ENCODE measurements at regions not wholly inside any gene's neighbourhood (a gene's known extent, or its start where the extent isn't known, plus 50 kb on each side); places are given as distances from the start of the nearest gene placed in this dataset.
A peak's percentile ranks its signal among the peaks of the same experiment; 100 is the strongest.

DNA sequence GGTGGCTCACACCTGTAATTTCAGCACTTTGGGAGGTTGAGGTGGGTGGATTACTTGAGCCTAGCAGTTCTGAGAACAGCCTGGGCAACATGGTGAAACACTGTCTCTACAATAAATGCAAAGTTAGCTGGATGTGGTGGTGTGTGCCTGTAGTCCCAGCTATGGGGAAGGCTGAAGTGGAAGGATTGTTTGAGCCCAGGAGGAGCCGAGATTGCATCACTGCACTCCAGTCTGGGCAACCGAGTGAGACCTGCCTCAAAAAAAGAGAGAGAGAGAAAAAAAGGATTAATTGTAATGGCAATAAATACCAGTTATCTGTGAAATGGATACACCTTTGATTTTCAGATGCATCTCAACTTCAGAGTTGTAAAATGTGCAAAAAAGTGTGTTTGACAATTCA lies 58.8 kb downstream of the SPRY1 start:
- DNase-seq, result no peak

DNA sequence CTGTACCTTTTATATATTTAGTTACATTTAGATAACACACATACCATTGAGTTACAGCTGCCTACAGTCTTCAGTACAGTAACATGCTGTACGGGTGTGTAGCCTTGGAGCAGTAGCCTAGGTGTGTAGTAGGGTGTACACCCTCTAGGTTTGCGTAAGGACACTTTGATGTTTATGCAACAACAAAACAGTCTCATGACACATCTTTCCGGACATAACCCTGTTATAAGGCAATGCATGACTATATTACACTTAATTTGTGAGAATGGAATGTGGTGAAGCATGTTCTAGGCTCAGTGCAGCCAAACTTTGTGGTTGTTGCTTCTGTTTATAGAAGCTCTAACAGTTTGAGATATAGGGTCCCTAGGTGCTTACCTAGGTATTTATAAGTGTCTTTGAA lies 65.4 kb downstream of the SPRY1 start:
- no peak for DNase-seq

DNA sequence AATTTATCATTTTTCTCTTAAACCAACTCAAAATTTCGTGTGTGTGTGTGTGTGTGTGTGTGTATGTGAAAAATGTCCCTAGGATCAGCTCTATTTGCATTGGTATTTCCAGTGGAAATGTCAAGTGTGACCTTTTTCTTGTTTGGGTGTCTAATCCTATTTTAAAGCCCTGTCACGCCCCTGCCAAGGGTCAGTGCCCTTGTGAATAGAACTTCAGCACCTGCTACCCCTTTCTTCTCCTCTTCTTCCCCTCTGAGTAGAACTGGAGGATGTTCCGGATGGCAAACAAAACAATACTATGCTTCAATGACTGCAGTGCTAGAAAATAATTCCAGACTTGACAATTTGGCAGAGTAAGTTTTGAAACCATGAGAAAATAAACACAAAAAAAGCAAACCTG lies 67.3 kb downstream of the SPRY1 start:
- no peak for DNase-seq

DNA sequence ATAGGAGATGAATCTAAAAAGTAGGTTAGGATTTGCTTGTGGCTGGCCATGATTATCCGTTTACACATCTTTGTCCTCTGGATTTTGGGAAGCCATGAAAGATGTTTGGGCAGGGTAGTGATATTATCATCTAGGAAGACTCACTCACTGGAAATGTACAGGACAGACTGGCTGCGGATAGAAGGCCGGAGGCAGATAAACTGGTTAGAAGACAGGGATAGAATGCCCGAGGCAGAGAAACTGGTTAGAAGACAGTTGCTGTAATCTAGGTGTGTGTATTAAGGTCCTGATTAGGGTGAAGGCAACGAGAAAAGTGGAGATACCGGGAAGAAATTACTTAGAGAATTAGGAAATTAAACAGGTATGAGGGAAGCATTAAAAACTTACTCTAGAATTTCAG lies 68.8 kb downstream of the SPRY1 start:
- no peak for DNase-seq

DNA sequence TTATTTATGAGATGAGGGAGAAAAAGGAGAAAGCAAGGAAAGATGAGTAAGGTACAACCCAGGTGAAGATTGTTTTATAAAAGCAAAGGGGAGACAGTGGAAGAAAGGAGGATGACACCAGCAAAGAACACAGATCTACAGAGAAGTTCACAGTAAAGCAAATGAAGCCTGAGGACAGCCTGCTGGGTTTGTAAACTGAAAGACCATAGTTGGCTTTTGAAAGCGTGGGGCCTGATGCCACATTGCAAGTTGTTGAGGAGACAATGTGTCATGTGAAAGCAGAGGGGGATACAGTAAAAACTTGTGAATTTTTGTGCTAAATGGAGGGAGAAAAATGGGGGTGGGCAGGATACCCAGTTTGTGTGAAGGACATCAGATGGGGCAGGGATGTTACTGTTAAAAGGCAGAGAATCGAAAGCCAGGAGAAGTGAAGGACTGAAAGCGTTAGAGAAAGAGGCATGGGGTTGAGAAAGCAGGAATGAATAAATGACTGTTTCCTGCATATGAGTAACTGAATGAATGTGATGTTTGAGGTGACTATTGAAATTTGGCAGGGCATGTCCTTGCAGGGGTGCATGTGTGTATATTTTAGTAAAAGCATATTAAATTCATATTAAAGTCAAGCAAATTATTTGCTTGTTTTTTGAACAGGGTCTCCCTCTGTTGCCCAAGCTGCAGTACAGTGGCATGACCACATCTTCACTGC lies 69.6 kb downstream of the SPRY1 start:
- no peak for DNase-seq

DNA sequence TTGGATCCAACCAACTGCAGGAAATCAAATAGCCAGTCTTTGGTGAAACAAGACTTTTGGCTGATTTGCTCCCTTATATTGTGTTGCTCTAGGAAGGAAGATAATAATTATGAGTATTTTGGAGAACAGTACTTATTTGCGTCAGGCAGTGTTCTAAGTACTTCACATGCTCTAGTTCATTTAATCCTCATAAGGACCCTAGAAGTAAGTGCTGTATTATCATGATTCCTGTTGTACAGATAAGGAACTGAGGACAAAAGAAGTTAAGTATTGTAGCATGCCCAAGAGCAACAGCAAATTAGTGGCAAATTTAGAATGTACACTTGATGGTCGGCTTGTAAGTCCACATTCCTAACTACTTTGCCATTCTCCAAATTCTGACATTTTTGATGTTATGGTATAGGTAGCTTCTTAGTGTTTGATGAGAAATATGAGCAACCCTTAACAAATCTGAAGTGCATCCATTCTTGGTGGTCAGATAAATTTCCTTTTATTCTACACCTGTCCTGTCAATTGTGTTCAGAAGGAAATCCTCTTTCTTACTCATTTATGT lies 72.0 kb downstream of the SPRY1 start:
- DNase-seq, result no peak

DNA sequence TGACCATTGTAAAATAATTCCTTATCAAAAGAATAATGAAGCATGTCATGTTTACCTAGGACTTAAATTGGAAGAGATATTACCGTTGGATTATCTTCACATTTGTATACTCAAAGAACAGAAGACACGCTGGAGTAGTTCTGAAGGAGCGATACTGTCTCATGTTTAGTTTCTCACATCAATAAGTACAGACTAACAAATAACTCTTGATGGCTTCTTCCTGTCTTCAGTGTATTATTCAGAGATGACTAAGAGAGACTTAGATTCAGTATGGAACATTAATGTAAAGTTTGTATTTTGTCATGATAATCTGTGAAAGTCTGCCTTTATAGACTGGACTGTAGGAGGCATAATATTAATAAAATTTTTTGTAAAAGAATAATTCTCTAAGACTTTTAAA lies 72.7 kb downstream of the SPRY1 start:
- no peak for DNase-seq

DNA sequence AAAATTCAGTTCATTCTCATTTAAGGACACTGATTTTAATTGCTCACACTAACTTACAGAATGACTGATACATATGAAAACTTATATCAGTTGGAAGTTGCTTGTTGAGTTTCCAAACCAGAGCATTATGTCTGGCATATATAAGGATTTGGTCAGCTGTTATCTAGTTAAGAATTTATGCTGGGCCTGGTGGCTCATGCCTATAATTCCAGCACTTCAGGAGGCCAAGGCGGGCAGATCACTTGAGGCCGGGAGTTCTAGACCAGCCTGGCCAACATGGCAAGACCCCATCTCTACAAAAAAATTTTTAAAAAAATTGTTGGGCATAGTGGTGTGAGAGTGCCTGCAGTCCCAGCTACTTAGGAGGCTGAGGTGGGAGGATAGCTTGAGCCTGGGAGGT lies 73.1 kb downstream of the SPRY1 start:
- no peak for DNase-seq

DNA sequence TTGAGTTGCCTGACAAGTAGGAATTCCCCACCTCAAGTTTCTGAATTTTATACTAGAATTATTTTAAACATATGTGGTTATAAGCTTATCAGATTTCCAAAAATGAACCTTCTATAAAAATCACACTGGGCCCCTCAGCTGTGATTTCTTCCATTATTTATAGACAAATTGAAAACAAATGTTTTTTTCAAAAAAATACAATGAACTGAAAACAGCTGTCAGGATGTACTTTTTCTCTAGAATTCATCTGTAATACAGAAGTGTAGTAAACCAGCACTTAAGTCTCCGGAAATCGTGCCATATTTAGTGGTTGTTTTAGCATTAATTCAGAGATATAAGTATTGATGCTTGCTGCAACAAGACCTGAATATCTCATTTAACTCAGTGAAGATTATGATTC lies 74.0 kb downstream of the SPRY1 start:
- no peak for DNase-seq

DNA sequence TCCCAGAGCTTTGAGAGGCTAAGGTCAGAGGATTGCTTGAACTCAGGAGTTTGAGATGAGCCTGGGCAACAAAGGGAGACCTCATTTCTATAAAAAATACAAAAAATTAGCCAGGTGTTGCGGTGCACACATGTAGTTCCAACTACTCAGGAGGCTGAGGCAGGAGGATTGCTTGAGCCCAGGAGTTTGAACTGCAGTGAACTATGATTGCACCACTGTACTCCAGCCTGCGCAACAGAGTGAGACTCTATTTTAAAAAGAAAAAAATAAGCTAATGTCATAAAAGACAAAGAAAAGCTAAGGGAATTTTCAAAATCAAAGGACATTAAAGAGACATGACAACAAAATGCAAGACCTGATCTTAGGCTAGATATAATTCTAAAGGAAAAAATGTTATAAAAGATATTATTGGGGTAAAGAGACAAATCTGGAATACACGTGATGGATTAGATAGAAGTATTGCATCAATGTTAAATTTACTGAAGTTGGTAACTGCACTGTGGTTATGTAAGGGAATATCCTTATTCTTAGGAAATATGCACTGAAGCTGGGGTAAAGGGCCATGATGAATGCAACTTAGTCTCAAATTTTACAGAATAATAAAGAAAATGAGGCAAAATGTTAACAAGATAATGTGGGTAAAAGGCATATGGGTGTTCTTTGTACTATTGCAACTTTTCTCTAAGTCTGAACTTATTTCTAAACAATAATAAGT lies 75.2 kb downstream of the SPRY1 start:
- no peak for DNase-seq

DNA sequence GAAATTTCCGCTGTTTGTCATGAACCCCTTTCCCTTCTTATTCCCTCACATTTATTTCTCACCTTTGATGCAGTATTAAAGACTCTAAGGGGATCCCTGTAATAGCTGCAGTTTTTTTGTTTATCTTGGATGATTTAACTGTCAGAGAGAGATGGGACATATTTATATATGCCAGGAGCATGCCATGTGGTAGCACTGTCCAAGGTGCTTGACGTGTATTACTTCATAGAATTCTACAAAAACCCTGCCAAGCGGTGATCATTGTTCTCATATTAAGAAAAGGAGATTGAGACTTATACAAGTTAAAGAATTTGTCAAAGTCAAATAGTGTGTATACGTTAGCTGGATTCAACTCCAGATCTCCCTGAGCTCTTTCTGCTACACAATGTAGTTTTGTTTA lies 78.2 kb downstream of the SPRY1 start:
- no peak for DNase-seq

DNA sequence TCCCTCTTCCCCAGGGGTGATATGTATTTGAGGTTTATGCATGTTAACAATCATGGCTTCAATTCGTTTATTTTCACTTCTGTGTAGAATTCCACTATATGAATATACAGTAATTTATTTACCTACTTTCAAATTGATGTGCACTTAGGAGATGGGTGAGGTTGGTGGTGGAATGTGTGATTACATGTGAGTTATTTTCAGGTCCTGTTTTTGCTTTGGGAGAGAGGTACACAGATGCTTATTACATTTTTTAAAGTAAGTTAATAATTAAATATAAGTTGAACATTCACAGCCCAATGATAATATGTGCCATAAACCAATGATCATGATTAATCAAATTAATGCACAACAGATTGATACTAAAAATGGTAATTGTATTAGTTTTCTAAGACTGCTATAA lies 79.5 kb downstream of the SPRY1 start:
- DNase-seq, result no peak

DNA sequence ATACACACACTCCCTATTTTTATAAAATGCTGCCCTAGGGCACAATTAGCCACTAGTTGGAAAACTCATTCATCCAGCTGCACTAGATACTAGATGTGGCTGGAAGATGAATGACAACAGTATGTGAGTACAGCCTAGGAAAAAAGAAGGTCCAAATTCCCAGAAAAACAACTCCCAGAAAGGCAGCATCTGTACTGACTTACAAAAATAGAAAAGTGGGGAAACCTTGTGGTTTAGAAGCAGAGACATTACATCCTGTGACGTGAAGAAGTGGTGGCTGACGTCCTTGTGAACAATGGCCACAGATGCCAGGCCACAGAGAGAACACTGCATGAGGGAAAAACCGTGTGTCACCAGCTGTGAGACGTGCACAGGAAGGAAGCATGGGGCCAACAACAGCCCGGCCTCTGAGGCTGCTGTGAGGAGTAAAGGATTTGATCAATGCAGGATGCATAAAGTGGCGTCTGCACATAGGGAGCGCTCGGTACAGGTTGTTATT lies 81.2 kb downstream of the SPRY1 start:
- DNase-seq, result peak; percentile 40

DNA sequence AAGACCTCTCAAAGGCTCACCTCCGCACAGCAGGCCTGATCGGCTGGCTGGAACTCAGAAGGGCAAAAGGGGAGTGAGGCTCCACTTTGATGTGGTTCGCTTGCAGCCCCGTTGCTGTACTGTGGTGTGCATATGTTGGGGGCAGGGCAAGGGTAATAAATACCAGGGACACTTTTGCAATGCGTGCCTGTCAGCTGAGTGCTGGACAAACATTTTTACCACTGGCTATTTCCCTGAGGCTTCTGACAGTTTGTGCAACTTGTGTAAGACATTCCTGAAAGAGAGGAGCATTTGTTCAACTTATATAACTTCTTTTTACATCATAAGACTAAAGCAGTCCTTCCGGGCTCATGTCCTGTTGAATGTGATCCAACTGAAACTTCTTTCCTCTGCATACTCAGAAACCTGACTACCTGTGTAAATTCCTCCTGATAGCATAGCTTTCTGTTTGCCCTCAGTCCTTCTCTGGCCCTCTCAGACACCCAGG lies 82.3 kb downstream of the SPRY1 start:
- no peak for DNase-seq

DNA sequence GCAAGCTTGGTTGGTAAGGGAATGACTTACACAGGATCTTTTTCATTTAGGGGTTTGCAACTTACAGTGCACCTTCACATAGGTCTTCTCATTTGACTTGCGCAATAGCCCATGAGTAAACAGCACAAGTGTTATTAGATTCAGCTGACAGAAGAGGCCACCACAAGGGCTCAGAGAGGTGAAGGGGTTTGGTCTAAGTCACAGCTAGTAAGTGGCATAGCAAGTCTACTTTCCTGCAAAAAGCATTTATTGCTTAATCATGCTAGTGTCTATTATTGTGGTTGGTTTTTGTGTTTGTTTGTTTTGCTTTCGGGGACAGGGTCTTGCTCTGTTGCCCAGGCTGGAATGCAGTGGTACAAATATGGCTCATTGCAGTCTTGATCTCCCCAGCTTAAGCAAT lies 83.3 kb downstream of the SPRY1 start:
- DNase-seq, result no peak

DNA sequence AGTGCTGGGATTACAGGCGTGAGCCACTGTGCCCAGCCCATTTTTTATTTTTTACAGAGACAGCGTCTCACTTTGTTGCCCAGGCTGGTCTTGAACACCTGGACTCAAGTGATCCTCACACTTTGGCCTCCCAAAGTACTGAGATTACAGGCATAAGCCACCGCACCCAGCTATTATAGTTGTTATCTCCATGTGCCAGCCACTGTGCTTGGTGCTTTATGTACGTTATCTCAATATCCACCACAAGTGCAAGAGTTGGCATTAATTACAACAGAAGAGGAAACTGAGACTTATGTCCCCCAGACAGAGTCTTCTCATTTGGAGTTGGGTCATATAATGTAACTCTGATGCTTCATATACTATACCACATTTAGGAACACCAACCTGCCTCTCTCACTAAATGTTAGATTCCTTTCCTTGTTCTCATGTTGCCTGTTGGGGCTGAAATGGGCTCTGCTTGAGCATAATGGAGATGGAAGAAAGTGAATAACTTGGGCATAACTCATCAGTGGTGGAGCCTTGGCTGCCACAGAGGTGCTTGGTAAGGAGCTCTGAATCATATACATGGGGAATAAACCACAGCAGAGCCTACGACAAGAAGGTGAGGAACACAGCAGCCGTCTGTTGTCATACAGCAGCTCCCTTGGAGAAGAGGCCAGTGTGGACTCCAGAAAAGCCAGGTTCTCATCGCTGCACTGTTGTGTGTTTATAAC lies 84.3 kb downstream of the SPRY1 start:
- no peak for DNase-seq

DNA sequence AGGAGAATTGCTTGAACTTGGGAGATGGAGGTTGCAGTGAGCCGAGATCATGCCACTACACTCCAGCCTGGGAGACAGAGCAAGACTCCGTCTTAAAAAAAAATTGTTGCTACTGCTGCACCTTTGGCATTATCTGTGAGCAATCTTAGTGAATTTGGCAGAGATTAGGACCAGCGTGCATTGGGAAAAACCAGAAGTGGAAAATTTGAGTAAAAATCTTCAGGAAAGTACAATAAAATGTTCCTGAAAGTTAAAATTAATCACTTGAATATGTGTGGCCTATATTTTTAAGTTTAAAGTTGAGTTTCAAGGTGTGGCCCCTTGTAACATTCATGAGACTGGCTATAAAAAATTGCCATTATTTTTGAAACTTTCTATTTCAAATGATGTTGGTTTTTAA lies 85.1 kb downstream of the SPRY1 start:
- DNase-seq, result no peak

DNA sequence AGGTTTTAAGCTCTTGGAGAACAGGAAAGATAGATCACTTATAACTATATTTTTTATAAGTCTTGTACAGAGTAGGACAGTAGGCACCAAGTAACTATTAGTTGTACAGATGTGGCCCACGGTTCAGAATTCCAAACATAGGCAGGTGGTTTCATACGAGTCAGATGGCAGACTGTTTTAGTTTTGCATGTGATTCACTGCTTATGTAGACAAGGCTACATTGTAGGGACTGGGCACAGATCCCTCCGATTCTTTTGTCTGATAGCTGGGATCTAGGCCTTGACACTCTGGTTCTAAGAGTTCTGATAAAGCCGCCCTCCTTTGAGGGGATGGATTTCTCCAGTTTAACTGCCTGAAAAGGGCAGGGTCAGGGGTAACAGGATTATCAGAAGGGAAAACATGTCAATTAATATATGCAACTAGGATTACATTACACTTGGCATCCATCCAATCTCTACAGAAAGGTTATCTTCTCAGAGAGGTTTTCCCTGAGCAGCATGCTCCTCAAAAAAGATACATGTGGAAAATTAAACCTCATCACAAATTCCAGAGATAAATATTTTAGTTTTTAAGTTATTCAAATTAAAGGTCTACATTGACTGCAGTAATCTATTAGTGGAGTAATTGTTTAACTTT lies 87.8 kb downstream of the SPRY1 start:
- DNase-seq, result no peak

DNA sequence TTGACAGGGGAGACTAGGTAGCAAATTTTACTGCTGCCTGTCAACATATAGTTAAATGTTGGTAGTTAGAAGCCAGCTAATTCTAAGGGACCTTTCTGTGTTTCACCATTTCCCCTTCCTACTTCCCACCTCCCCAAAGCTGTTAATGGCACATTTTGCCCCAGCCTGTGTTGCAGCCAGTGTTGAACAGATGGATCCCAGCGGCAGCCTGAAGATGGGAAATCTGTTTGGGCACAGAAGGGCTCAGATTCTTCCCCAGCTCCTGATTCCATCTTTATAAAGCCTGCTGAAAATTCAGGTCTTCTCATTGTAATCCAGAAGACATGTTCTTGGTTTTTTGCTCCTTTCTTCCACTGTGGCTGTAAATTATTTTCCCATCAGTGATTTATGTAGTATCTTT lies 89.0 kb downstream of the SPRY1 start:
- no peak for DNase-seq

DNA sequence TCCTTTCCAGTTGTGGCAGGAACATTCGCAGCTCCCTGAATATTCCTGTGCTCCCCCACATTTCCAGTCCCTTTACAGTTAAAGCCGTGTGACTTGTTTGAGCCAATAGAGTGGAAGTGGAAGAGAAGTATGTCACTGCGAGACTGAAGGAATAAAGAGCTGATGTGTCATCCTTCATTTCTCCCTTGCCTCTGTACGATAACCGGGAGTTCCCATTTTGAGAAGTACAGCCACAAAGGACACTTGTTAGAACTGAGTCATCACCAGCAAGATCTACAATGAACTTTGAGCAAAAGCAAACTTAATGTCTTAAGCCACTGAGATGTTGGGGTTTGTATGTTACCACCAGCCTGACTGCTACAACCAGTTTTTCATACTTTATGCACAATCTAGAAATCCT lies 92.3 kb downstream of the SPRY1 start:
- no peak for DNase-seq

DNA sequence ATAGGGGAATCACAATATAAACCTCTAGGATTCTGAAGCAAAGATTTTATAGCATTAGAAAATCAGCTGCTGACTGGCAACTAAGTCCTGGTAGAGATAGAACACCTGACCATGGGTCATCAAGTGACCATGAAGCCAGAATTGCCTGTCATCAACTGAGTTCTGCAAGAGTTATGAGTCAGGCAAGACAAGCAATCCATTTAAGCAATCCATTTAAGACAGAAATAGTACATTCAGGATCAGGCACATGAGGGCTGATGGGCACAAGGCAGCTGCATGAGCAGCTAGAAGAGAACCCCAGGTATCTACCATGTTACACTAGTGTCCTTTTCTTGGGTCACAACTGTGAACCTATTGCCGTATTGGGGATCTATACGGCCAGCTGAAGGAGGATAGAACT lies 98.9 kb downstream of the SPRY1 start:
- no peak for DNase-seq

DNA sequence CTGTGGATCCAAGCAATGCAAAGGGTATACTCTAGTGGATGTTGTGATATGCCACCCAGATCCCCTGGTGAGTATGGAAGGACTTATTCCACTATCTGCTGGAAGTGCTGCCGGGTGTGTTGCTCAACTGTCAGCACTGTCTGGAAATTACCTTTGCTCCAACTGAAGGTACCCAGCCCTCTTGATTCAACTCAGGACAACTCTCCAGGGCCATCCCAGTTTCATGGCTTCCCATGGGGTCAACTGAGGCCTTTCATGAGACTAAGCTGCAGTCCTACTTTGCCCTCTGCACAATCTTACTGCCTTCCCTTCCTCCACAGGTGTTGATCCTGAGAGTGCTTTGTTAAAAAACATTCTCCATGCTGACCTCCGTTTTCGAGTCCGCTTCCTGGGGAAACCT lies 99.8 kb downstream of the SPRY1 start:
- DNase-seq, result no peak

DNA sequence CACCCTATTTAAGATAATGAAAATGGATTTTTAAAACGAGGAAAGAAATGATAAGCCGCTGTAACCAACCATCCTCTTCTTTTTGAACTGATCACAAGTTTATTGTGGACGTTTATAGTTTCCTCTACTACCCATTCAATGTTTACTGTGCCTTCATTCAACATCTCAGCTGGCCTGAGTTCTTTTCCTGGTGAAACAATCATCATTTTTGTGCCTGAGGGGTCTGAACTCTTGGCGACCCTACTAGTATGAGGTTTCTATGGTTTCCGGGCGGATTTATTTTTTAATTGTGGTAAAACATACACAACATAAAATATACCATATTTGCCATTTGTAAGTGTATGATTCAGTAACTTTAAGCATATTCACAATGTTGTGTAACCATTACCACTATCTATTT lies 100.7 kb downstream of the SPRY1 start:
- DNase-seq, result no peak

All from CD4-positive, alpha-beta T cell treated with Interleukin-17A for 1 hour (primary cell).